NCI-H128 (cell line): ENCODE measurements at regions not wholly inside any gene's neighbourhood (a gene's known extent, or its start where the extent isn't known, plus 50 kb on each side); places are given as distances from the start of the nearest gene placed in this dataset.
"Not testable (repeated sequence)": the region's sequence is repeated elsewhere in the genome, so short reads cannot be mapped to it uniquely, and the experiment has no call there.

Source experiments
- DNase-seq: peaks from one replicate; lab custom pipeline; 2025; ENCODE audit not compliant: unreplicated experiment; lab: John Stamatoyannopoulos, UW

DNA sequence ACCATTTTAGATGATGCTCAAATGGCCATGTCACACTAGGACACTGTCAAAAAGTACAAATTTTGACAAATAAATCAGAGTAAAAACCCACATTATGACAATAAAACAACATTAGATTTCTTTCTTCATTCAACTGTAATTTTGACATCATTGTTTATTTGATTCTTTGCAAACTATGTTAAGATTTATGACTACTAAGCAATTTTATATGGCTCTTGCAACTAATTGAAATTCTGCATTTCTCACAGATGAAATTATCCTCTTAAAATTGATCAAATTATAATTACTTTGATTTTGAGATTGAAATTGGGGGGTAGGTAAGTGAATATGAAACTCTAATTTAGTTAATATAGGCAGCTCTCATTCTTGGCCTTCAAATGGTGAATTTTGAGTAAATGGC lies 59.8 kb downstream of the ATOH1 start:
- DNase-seq = no peak

GRCh38 chr4:93888768-93889167 lies 60.2 kb downstream of the ATOH1 start:
- DNase-seq = no peak

GRCh38 chr4:93891244-93891643 lies 62.7 kb downstream of the ATOH1 start:
- no peak for DNase-seq

- DNase-seq = no peak
These were observed 66.4 kb downstream of the ATOH1 start for GRCh38 chr4:93894995-93895394.

GRCh38 chr4:93896516-93896915 lies 68.0 kb downstream of the ATOH1 start:
- no peak for DNase-seq

DNA sequence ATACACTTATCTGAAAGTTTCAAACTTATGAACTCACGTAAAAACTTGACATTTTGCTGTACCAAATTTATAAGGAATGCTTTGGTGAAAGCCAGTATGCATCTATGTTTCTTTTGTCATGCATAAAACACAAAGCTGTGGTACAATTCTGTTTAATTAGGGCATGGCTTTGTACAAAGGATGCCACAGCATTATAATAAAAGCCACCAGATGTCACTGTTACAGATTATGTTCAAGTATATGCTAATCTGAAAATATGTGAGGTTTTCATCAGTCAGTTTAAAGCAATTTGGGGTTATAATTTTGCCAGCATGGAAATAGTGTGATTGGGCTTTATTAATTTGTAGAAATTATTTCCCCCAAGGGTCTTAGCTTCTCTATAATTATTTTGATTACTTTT lies 69.0 kb downstream of the ATOH1 start:
- no peak for DNase-seq

DNA sequence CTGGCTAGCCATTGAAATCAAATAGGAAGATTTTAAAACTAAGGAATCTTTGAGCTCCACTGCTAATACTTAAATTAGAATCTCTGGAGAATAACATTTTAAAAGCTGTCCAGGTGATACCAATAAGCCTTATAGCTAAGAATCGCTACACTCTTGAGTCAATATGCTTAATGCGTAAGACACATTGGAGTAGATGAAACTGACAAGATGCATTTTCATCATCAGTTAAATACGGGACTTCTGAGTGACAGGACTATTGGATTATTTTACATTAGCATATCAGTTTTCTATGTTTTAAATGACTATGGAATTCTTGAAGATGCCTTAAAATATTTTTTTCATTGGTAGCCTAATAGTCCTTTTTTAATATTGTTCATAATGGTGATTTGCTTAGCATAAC lies 80.2 kb downstream of the ATOH1 start:
- DNase-seq = no peak

- DNase-seq = no peak
These were observed 83.1 kb downstream of the ATOH1 start for GRCh38 chr4:93911671-93912070.

- DNase-seq = no peak
These were observed 83.6 kb downstream of the ATOH1 start for GRCh38 chr4:93912146-93912545.

DNA sequence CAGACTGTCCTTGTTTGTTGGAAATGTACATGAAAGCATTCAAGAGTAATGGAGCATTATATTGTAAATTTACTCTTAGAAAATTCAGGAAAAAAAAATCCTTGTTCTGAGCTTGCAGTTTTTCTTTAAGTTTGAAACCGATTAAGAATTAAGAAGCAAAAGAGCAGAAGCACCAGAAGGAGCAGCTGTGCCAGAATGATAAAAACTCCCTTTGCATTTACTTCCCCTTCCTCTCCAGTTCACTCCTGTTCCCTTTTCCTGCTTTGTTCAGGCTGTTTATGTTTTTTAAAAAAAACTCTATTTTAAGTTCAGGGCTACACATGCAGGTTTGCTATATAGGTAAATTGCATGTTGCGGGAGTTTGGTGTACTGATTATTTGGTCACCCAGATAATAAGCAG lies 90.3 kb downstream of the ATOH1 start:
- no peak for DNase-seq

GRCh38 chr4:93923570-93923969 lies 95.0 kb downstream of the ATOH1 start:
- not testable (repeated sequence) for DNase-seq

GRCh38 chr4:93947286-93947685 lies 118.7 kb downstream of the ATOH1 start:
- no peak for DNase-seq

DNA sequence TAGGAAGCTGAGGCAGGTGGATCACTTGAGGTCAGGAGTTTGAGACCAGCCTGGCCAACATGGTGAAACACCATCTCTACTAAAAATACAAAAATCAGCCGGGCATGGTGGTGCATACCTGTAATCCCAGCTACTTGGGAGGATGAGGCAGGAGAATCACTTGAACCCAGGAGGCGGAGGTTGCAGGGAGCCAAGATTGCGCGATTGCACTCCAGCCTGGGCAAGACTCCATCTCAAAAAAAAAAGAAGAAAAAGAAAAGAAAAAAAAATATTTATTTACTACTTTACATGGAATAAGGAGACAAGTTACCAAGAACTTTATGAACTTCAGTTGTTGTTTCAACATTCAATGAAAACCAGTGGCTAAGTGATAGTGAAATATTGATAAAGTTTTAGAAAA lies 121.7 kb downstream of the ATOH1 start:
- DNase-seq = not testable (repeated sequence)

GRCh38 chr4:93957186-93957585 lies 128.6 kb downstream of the ATOH1 start:
- no peak for DNase-seq

DNA sequence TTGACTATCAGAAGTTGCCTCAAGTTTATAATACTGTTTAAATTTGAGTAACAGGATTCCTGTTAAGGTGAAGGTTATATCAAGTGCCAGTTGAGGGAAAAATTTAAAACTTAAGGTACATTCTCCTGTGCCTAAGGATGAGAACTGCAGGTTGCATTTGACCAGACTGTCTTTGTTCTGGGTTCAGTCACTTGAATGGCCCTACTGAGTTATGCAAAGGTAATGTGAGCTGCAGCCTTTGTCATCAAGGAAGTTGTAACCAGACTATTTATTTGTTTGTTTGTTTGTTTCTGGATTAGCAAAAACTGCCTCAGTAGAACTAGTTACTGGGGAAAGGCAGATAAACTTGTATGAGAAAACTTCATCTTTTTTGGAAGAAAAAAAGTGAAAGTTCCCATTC lies 131.9 kb downstream of the ATOH1 start:
- no peak for DNase-seq

GRCh38 chr4:93960916-93961315 lies 132.4 kb downstream of the ATOH1 start:
- no peak for DNase-seq

DNA sequence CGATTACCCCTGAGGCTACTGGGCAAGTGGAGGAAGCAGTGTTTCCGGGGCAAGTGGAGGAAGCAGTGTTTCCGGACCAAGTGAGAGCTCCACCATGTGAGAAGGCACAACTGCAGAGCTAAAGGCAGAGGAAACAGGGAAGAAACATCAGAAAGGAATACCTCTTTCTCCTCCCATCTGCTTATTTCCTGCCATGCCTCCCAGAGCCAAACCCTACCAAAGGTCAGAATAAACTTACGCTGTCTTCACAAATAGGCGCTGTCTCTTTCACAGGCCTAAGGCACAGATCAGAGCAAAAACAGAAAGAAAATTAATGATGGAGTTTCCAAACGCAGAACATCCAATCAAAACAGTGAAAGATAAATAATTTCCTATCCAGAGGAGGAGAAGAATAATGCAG lies 153.0 kb downstream of the ATOH1 start:
- no peak for DNase-seq

GRCh38 chr4:93982255-93982654 lies 153.7 kb downstream of the ATOH1 start:
- no peak for DNase-seq

- no peak for DNase-seq
These were observed 154.6 kb downstream of the ATOH1 start for GRCh38 chr4:93983140-93983539.

DNA sequence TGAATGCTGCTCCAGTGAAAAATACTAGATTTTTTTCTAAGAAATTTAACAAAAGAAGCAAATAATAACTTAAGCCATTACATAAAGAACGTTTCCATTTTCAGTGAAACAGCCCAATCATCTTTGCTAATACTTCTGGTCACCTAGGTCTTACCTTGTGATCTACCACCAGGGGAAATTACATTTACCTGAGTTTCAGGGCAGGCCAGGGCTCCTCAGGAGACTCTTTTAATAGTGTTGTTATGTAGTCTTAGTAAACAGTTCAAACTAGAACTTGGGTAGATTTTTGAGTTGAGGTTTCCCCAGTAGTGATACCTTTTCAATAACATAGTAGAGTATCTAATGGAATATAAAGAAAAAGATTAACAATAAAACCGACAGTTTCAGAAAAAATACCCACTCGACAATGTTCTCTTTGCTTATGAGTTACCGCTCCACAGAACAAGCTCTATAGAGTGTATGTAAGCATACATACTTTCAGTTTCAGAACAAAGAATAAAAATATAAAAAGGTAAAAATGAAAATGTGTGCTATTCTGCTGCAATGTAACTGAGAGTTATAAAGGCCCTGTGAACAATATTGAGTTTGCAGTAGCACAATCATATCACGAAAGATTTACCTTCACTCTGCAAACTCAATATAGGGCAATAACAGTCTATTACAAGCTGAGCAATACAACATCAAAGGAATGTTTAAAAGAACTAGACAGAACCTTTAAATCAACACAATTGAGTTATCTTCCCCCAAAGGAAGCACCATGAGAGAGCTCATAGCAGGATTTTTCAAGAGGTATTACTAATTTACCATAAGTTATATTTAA lies 165.8 kb downstream of the ATOH1 start:
- DNase-seq = no peak

DNA sequence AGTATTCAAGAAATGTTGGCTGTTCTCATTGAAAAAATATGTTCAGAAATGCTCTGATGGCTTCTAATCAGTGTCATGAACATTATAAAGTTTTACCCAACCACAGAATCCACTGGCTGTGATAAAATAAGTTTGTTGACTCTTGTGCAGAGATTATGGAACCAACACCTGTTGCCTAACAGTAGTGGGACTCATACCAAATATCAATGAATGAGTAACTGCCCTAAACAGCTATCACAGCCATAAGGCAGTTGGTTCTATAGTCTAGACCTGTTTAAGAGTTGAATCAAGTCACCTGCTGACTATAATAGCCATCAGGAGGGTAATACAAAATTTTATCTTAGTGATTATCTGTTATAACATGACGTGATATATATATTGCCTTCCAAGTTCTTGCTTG lies 168.3 kb downstream of the ATOH1 start:
- no peak for DNase-seq

DNA sequence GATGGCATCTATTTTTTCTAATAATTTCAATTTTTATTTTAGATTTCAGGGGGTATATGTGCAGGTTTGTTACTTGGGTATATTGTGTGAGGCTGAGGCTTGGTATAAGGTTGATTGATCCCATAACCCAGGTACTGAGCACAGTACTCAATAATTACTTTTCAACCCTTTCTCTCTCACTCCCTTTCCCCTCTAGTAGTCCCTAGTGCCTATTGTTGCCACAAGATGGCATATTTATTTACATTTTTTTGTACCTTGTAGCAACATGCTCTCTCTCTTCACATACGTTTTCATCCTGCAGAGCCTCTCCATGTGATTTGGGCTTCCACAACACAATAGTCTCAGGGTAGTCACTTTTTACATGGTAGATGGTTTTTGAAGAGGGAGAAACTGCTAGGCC lies 172.0 kb downstream of the ATOH1 start:
- no peak for DNase-seq

GRCh38 chr4:94006932-94007331 lies 178.4 kb downstream of the ATOH1 start:
- DNase-seq = no peak
